GM12801 (cell line): ENCODE measurements at regions not wholly inside any gene's neighbourhood (a gene's known extent, or its start where the extent isn't known, plus 50 kb on each side); places are given as distances from the start of the nearest gene placed in this dataset.

ENCODE experiments used
- TF ChIP-seq, protein P1 (sequence below): IDR thresholded peaks from one replicate; pipeline ENCODE4 v1.5.1; 2011; ENCODE audit warnings: control low read depth; ENCODE audit not compliant: insufficient read length; ENCODE audit errors: extremely low read depth

DNA sequence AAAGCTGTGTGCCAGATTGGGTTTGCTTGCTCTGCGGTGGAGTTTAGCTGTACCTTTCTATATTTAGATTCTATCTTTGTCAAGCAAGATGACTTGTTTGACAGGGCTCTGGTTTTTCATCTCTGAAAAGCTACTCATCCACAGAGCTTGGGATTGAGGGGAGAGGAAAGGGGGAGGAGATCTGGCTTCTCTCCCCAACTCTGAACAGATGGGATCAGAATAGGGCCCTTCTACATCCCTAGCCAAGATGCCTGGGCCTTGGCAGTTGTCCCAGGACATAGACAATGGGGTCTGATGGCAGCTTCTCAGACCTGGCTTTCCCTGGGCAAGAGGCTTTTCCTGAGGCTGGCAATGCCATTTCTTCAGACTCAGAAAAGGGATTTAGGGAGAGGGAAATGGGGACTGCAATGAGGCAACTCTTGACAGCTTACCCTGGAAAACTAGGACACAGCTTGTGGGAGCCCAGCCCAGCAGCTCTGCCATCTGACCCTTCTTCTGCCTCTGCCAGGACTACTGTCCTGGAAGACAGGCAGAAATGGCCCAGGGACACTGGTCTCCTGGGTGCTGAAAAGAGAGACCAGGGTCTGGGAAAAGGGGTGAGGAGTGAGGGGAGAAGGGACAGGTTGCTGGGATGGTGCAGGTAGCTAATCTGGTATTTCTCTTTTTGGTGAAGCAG, 50.2 kb upstream of the ASTN2 start:
- TF ChIP-seq, protein P1, sequence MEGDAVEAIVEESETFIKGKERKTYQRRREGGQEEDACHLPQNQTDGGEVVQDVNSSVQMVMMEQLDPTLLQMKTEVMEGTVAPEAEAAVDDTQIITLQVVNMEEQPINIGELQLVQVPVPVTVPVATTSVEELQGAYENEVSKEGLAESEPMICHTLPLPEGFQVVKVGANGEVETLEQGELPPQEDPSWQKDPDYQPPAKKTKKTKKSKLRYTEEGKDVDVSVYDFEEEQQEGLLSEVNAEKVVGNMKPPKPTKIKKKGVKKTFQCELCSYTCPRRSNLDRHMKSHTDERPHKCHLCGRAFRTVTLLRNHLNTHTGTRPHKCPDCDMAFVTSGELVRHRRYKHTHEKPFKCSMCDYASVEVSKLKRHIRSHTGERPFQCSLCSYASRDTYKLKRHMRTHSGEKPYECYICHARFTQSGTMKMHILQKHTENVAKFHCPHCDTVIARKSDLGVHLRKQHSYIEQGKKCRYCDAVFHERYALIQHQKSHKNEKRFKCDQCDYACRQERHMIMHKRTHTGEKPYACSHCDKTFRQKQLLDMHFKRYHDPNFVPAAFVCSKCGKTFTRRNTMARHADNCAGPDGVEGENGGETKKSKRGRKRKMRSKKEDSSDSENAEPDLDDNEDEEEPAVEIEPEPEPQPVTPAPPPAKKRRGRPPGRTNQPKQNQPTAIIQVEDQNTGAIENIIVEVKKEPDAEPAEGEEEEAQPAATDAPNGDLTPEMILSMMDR: no peak
